22Rv1 (cell line): ENCODE measurements at regions not wholly inside any gene's neighbourhood (a gene's known extent, or its start where the extent isn't known, plus 50 kb on each side); places are given as distances from the start of the nearest gene placed in this dataset.

ENCODE experiments used
- ZFX ChIP-seq: fragments of 450-650 bp; IDR thresholded peaks from 2 replicates; pipeline ENCODE4 v1.6.1; 2017; ENCODE audit warnings: antibody characterized with exemption, borderline replicate concordance
- TF ChIP-seq, protein P1 (sequence below): fragments of 450-650 bp; IDR thresholded peaks from 2 replicates; pipeline ENCODE4 v1.5.1; 2017; ENCODE audit warnings: mild to moderate bottlenecking

- TF ChIP-seq, protein P1, sequence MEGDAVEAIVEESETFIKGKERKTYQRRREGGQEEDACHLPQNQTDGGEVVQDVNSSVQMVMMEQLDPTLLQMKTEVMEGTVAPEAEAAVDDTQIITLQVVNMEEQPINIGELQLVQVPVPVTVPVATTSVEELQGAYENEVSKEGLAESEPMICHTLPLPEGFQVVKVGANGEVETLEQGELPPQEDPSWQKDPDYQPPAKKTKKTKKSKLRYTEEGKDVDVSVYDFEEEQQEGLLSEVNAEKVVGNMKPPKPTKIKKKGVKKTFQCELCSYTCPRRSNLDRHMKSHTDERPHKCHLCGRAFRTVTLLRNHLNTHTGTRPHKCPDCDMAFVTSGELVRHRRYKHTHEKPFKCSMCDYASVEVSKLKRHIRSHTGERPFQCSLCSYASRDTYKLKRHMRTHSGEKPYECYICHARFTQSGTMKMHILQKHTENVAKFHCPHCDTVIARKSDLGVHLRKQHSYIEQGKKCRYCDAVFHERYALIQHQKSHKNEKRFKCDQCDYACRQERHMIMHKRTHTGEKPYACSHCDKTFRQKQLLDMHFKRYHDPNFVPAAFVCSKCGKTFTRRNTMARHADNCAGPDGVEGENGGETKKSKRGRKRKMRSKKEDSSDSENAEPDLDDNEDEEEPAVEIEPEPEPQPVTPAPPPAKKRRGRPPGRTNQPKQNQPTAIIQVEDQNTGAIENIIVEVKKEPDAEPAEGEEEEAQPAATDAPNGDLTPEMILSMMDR, result no peak
- TF ChIP-seq ZFX, result no peak
Observed at GRCh38 chr2:14304326-14304725, 328.2 kb upstream of the LRATD1 start.
